ENCODE measurements at regions not wholly inside any gene's neighbourhood (a gene's known extent, or its start where the extent isn't known, plus 50 kb on each side); places are given as distances from the start of the nearest gene placed in this dataset.

DNA sequence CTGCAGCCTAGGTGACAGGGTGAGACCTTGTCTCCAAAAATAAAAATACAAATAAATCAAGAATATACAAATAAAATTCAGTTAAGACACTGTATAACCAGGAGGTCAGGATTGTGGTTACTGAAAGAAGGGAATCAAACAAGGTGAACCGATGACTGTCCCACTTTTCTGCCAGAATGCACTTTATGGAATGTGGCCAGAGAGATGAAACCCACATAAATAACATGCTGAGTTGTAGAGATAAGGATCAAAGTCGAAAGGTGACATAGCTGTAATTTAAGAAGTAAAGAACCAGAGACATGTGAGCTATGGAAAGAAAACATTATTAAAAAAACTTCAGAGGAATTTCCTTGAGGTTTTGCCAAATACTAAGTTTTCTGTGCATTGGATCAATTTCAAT, 1098.2 kb upstream of the USP15 start:
- POLR2A ChIA-PET = interaction anchor here (1.2 kb wide), 1 partner anchor 41 kb away, joined by 3 read pairs; no protein-coding TSS in a partner anchor
- no peaks in the 10 kb centered on the region for H3K4me1 Mint-ChIP-seq
- CTCF ChIA-PET = no interaction called here
- H3K9me3 Mint-ChIP-seq = peaks cover 37% of the 10 kb centered on the region
- H3K4me3 Mint-ChIP-seq = no peak overlapping the region
- peaks cover 3% of the 10 kb centered on the region; the same call in 1 of the 2 replicates for H3K36me3 Mint-ChIP-seq
- TF ChIP-seq, protein P1, sequence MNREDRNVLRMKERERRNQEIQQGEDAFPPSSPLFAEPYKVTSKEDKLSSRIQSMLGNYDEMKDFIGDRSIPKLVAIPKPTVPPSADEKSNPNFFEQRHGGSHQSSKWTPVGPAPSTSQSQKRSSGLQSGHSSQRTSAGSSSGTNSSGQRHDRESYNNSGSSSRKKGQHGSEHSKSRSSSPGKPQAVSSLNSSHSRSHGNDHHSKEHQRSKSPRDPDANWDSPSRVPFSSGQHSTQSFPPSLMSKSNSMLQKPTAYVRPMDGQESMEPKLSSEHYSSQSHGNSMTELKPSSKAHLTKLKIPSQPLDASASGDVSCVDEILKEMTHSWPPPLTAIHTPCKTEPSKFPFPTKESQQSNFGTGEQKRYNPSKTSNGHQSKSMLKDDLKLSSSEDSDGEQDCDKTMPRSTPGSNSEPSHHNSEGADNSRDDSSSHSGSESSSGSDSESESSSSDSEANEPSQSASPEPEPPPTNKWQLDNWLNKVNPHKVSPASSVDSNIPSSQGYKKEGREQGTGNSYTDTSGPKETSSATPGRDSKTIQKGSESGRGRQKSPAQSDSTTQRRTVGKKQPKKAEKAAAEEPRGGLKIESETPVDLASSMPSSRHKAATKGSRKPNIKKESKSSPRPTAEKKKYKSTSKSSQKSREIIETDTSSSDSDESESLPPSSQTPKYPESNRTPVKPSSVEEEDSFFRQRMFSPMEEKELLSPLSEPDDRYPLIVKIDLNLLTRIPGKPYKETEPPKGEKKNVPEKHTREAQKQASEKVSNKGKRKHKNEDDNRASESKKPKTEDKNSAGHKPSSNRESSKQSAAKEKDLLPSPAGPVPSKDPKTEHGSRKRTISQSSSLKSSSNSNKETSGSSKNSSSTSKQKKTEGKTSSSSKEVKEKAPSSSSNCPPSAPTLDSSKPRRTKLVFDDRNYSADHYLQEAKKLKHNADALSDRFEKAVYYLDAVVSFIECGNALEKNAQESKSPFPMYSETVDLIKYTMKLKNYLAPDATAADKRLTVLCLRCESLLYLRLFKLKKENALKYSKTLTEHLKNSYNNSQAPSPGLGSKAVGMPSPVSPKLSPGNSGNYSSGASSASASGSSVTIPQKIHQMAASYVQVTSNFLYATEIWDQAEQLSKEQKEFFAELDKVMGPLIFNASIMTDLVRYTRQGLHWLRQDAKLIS (CRISPR knock-in tag; IDR thresholded peaks at IDR 0.05; ENCODE audit: borderline replicate concordance) = no peak
- TF ChIP-seq ZSCAN18 (CRISPR knock-in tag; IDR thresholded peaks at IDR 0.05) (no peak), OVOL2 (CRISPR knock-in tag; IDR thresholded peaks at IDR 0.05; ENCODE audit: borderline replicate concordance) (no peak), NFATC4 (CRISPR knock-in tag; IDR thresholded peaks at IDR 0.05) (no peak), EMX1 (CRISPR knock-in tag; IDR thresholded peaks at IDR 0.05) (no peak), FOXJ3 (CRISPR knock-in tag; IDR thresholded peaks at IDR 0.05; ENCODE audit: borderline replicate concordance) (no peak), ZNF416 (CRISPR knock-in tag; IDR thresholded peaks at IDR 0.05) (no peak), FOXK1 (CRISPR knock-in tag; IDR thresholded peaks at IDR 0.05) (no peak), CBFB (CRISPR knock-in tag; IDR thresholded peaks at IDR 0.05; ENCODE audit: low read depth) (no peak), FOXP4 (CRISPR knock-in tag; IDR thresholded peaks at IDR 0.05) (no peak)
- H3K27ac Mint-ChIP-seq = no peak overlapping the region
- DNase-seq (ENCODE audit: low spot score) (no peak), ATAC-seq (no peak)
- no peaks in the 10 kb centered on the region for H3K27me3 Mint-ChIP-seq (ENCODE audit: low read depth)

- CTCF ChIA-PET = no interaction called here
- H3K27me3 Mint-ChIP-seq (ENCODE audit: low read depth) = no peaks in the 10 kb centered on the region
Measured at GRCh38 chr12:61188801-61189595, 1071.2 kb upstream of the USP15 start.

More at GRCh38 chr12:61188801-61189595, 1071.2 kb upstream of the USP15 start:
- ATAC-seq (no peak), DNase-seq (ENCODE audit: low spot score) (no peak)
- no peaks in the 10 kb centered on the region for H3K36me3 Mint-ChIP-seq
- no peaks in the 10 kb centered on the region for H3K4me1 Mint-ChIP-seq
- no peaks in the 10 kb centered on the region; the same call in 1 of the 2 replicates for H3K9me3 Mint-ChIP-seq
- H3K4me3 Mint-ChIP-seq = no peak overlapping the region
- TF ChIP-seq, protein P2, sequence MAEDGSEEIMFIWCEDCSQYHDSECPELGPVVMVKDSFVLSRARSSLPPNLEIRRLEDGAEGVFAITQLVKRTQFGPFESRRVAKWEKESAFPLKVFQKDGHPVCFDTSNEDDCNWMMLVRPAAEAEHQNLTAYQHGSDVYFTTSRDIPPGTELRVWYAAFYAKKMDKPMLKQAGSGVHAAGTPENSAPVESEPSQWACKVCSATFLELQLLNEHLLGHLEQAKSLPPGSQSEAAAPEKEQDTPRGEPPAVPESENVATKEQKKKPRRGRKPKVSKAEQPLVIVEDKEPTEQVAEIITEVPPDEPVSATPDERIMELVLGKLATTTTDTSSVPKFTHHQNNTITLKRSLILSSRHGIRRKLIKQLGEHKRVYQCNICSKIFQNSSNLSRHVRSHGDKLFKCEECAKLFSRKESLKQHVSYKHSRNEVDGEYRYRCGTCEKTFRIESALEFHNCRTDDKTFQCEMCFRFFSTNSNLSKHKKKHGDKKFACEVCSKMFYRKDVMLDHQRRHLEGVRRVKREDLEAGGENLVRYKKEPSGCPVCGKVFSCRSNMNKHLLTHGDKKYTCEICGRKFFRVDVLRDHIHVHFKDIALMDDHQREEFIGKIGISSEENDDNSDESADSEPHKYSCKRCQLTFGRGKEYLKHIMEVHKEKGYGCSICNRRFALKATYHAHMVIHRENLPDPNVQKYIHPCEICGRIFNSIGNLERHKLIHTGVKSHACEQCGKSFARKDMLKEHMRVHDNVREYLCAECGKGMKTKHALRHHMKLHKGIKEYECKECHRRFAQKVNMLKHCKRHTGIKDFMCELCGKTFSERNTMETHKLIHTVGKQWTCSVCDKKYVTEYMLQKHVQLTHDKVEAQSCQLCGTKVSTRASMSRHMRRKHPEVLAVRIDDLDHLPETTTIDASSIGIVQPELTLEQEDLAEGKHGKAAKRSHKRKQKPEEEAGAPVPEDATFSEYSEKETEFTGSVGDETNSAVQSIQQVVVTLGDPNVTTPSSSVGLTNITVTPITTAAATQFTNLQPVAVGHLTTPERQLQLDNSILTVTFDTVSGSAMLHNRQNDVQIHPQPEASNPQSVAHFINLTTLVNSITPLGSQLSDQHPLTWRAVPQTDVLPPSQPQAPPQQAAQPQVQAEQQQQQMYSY (CRISPR knock-in tag; IDR thresholded peaks at IDR 0.05) = no peak
- TF ChIP-seq ZNF512 (CRISPR knock-in tag; IDR thresholded peaks at IDR 0.05; ENCODE audit: borderline replicate concordance) = no peak
- no peak for TF ChIP-seq ZNF121 (CRISPR knock-in tag; IDR thresholded peaks at IDR 0.05)
- no peak for TF ChIP-seq ZNF423 (CRISPR knock-in tag; IDR thresholded peaks at IDR 0.05)
- TF ChIP-seq CBFB (CRISPR knock-in tag; IDR thresholded peaks at IDR 0.05; ENCODE audit: low read depth) = no peak
- TF ChIP-seq, protein P3, sequence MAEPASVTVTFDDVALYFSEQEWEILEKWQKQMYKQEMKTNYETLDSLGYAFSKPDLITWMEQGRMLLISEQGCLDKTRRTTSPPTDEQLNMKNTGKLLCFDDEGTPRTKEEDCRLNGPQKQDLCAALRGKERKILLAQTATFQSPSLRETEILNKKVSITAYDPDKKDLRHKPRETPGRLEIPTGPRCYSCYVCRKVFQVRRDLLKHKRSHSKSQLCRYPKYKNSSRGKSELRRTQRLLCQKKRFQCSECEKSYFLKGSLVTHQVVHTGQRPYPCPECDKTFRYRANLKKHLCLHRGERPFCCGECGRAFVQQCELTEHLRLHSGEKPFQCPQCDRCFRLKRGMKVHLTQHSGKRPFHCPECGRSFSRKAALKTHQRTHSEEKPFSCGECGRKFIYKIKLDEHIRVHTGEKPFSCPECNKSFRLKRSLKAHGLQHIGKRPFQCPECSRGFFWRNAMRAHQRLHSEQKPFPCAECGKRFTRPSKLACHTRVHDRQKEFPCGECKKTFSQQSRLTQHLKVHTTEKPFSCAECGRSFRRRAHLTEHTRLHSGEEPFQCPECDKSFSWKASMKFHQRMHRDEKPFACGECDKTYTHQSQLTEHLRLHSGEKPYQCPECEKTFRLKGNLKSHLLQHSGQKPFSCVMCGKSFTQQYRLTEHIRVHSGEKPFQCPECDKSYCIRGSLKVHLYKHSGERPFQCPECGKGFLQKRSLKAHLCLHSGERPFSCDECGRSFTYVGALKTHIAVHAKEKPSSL (CRISPR knock-in tag; conservative IDR thresholded peaks at IDR 0.05) = no peak
- no peak overlapping the region for H3K27ac Mint-ChIP-seq
- POLR2A ChIA-PET = no interaction called here
